ENCODE measurements at regions not wholly inside any gene's neighbourhood (a gene's known extent, or its start where the extent isn't known, plus 50 kb on each side); places are given as distances from the start of the nearest gene placed in this dataset.
A peak's percentile ranks its signal among the peaks of the same experiment; 100 is the strongest.

DNA sequence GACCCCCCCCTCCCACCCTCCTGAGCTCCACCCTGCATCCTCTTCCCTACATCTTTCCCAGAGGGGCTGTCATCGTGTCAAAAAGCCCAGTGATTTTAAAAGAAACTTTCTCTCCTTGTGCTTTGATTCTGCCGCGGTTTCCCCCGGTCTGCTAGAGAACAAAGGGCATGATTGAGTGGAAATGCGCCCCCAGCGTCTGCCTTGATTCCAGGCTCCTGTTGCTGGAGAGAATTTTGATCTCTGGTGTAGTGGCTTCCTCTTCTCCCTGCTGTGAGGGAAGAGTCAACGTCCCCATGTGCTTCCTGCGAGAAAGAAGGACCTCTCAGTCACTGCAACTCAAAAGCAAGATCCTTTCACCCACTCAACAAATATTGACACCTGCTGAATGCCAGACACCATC, 61.9 kb upstream of the RAPGEF1 start:
- POLR2A ChIA-PET: no interaction called here
- CTCF ChIA-PET: no interaction called here

DNA sequence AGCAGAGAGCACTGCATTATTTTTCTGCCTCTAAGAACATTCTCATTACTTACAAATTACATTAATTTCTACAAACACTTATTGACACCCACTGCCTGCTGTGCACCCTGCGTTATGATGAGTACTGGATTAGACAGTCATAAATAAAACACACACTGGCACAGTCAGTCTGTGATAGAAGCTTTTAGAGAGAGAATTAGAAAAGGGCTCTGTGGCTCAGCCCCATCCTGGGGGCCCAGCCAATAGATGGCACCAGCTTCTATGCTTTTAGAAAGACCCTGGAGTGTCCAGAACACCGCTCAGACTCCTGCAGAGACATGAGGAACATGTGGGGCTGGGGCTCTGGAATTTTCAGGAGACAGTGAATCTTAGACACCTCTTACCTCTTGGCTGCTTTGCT, 61.0 kb upstream of the RAPGEF1 start:
- no peak for DNase-seq (ENCODE audit: extremely low spot score)
- ChIA-PET CTCF (no interaction called here), POLR2A (no interaction called here)
- TF ChIP-seq, protein P1, sequence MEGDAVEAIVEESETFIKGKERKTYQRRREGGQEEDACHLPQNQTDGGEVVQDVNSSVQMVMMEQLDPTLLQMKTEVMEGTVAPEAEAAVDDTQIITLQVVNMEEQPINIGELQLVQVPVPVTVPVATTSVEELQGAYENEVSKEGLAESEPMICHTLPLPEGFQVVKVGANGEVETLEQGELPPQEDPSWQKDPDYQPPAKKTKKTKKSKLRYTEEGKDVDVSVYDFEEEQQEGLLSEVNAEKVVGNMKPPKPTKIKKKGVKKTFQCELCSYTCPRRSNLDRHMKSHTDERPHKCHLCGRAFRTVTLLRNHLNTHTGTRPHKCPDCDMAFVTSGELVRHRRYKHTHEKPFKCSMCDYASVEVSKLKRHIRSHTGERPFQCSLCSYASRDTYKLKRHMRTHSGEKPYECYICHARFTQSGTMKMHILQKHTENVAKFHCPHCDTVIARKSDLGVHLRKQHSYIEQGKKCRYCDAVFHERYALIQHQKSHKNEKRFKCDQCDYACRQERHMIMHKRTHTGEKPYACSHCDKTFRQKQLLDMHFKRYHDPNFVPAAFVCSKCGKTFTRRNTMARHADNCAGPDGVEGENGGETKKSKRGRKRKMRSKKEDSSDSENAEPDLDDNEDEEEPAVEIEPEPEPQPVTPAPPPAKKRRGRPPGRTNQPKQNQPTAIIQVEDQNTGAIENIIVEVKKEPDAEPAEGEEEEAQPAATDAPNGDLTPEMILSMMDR (IDR thresholded peaks at IDR 0.05; ENCODE audit: control extremely low read depth, extremely low read depth, low read depth, missing control alignments): no peak

More for the DNA sequence above, 61.9 kb upstream of the RAPGEF1 start:
- TF ChIP-seq, protein P1 (IDR thresholded peaks at IDR 0.05; ENCODE audit: control extremely low read depth, extremely low read depth, low read depth, missing control alignments): no peak
- no peak for DNase-seq (ENCODE audit: extremely low spot score)

DNA sequence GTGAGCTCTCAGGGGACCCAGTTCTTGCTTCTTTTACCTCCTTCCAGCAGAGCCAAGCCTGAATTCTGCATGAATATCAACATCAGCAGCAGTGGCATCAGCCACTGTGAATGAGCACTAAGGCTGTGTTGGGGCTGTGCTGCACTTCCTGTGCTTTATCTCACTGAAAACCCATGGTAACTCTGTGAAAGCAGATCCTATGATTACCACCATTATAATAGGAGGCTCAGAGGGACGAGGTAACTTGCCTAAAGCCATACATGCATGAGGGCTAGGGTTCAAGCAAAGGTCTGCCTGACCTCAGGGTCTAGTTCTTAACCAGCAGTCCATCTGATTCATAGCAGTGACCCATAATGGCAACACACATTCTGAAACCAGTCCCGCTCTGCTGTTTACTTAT, 60.5 kb upstream of the RAPGEF1 start:
- no peak for DNase-seq (ENCODE audit: extremely low spot score)
- POLR2A ChIA-PET: no interaction called here
- CTCF ChIA-PET: no interaction called here
- TF ChIP-seq, protein P1 (IDR thresholded peaks at IDR 0.05; ENCODE audit: control extremely low read depth, extremely low read depth, low read depth, missing control alignments): no peak

- DNase-seq (ENCODE audit: extremely low spot score): peak; percentile 67
- ChIA-PET CTCF (no interaction called here), POLR2A (no interaction called here)
- TF ChIP-seq, protein P1 (IDR thresholded peaks at IDR 0.05; ENCODE audit: control extremely low read depth, extremely low read depth, low read depth, missing control alignments): no peak
These were observed 59.4 kb upstream of the RAPGEF1 start for GRCh38 chr9:131799177-131799823.

- CTCF ChIA-PET: no interaction called here
- TF ChIP-seq, protein P1 (IDR thresholded peaks at IDR 0.05; ENCODE audit: control extremely low read depth, extremely low read depth, low read depth, missing control alignments): no peak
- POLR2A ChIA-PET: no interaction called here
- no peak for DNase-seq (ENCODE audit: extremely low spot score)
These were observed 58.4 kb upstream of the RAPGEF1 start for GRCh38 chr9:131798246-131798645.

DNA sequence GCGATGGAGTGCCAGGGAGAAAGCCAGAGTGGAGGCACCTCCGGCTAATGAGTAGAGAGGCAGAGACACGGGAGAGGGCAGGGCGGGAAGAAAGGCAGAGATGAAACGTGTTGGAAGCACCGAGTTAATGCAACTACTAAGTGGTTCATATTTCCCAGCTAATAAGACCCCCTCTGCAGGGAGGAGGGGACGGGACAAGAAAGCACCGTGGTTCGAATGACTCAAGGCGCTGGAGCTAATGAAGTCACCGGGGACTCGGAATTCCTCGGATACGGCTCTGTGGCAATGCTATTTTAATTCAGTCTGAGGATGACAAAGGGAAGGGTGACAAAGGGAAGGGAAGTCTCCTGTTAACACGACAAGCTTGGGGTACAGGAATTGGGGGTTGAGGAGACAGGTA, 54.5 kb upstream of the RAPGEF1 start:
- TF ChIP-seq, protein P1 (IDR thresholded peaks at IDR 0.05; ENCODE audit: control extremely low read depth, extremely low read depth, low read depth, missing control alignments): no peak
- DNase-seq (ENCODE audit: extremely low spot score): no peak
- ChIA-PET CTCF (no interaction called here), POLR2A (no interaction called here)
